CD4-positive, CD25-positive, alpha-beta regulatory T cell (primary cell): ENCODE measurements at regions not wholly inside any gene's neighbourhood (a gene's known extent, or its start where the extent isn't known, plus 50 kb on each side); places are given as distances from the start of the nearest gene placed in this dataset.
"Not testable (repeated sequence)": the region's sequence is repeated elsewhere in the genome, so short reads cannot be mapped to it uniquely, and the experiment has no call there.

Experiments used
- ATAC-seq, 2 donors: fragments of 150-1000 bp; cut with Tn5 transposase; one replicate each; pipeline ENCODE4 v1.10.0; 2021; ENCODE audit warnings: low read depth in 2 of 2, moderate number of reproducible peaks in 2 of 2, moderate library complexity in 1 of 2
- DNase-seq, 3 donors: peaks; one replicate each; pipeline versions ENCODE4 v3.0.0 to v3.0.0-alpha.2; 2012 to 2022; ENCODE audit warnings: mixed read lengths in 1 of 3
- H3K27ac ChIP-seq: one replicate; pipeline ENCODE4 v1.7.0; 2013; ENCODE audit warnings: mild to moderate bottlenecking, low read length; ENCODE audit not compliant: insufficient read depth, poor library complexity, severe bottlenecking
- H3K27me3 ChIP-seq: one replicate; pipeline ENCODE4 v1.7.0; 2013; ENCODE audit warnings: low read length; ENCODE audit not compliant: control insufficient read depth, insufficient read depth
- H3K36me3 ChIP-seq: one replicate; pipeline ENCODE4 v1.7.0; 2013; ENCODE audit warnings: mild to moderate bottlenecking, low read length, moderate library complexity; ENCODE audit not compliant: control insufficient read depth, insufficient read depth
- H3K4me1 ChIP-seq: 2 replicates; pipeline ENCODE4 v1.7.0; 2013; ENCODE audit warnings: mild to moderate bottlenecking, low read length; ENCODE audit not compliant: insufficient read depth, control insufficient read depth, poor library complexity, severe bottlenecking
- H3K4me3 ChIP-seq: one replicate; pipeline ENCODE4 v1.7.0; 2013; ENCODE audit warnings: low read depth, mild to moderate bottlenecking, low read length, moderate library complexity
- H3K9me3 ChIP-seq, 2 experiments: 1 replicate in 1 of 2; 2 replicates in 1 of 2; pipeline ENCODE4 v1.7.0; 2013; ENCODE audit warnings: low read length in 2 of 2, mild to moderate bottlenecking in 1 of 2, moderate library complexity in 1 of 2; ENCODE audit not compliant: control insufficient read depth in 2 of 2
- H3K27ac Mint-ChIP-seq, 3 donors: one replicate each; pipeline ENCODE4 v1.8.0; 2020 to 2022; ENCODE audit warnings: mild to moderate bottlenecking in 3 of 3, mixed read lengths in 3 of 3, moderate library complexity in 2 of 3
- H3K27me3 Mint-ChIP-seq: one replicate; pipeline ENCODE4 v1.8.0; 2022; ENCODE audit warnings: mild to moderate bottlenecking, mixed read lengths
- H3K36me3 Mint-ChIP-seq: one replicate; pipeline ENCODE4 v1.8.0; 2020; ENCODE audit warnings: mixed read lengths
- H3K4me1 Mint-ChIP-seq, 4 donors: one replicate each; pipeline ENCODE4 v1.8.0; 2020 to 2022; ENCODE audit warnings: mixed read lengths in 4 of 4, mild to moderate bottlenecking in 1 of 4
- H3K4me3 Mint-ChIP-seq, 4 donors: one replicate each; pipeline ENCODE4 v1.8.0; 2020 to 2022; ENCODE audit warnings: mild to moderate bottlenecking in 4 of 4, mixed read lengths in 4 of 4, moderate library complexity in 3 of 4
- H3K9me3 Mint-ChIP-seq, 7 donors: one replicate each; pipeline ENCODE4 v1.8.0; 2020 to 2022; ENCODE audit warnings: mixed read lengths in 7 of 7, mild to moderate bottlenecking in 3 of 7, moderate library complexity in 2 of 7

- Mint-ChIP-seq H3K4me1 (peaks cover 0 to 4% (median 0%) of the 10 kb centered on the region in 4 donors), H3K4me3 (no peak overlapping the region), H3K27ac (no peak overlapping the region), H3K36me3 (no peaks in the 10 kb centered on the region), H3K9me3 (peaks cover 2 to 25% (median 14%) of the 10 kb centered on the region in 7 donors), H3K27me3 (no peaks in the 10 kb centered on the region)
- H3K4me1 ChIP-seq: no peaks in the 10 kb centered on the region
- no peak overlapping the region for H3K4me3 ChIP-seq
- H3K36me3 ChIP-seq: no peaks in the 10 kb centered on the region
- no peak overlapping the region for H3K27ac ChIP-seq
- H3K27me3 ChIP-seq: no peaks in the 10 kb centered on the region
- peaks cover 4% of the 10 kb centered on the region in 2 experiments for H3K9me3 ChIP-seq
- ATAC-seq (no peak), DNase-seq (no peak)
Observed at GRCh38 chr3:20930034-20930433, 744.0 kb upstream of the SGO1 start.

- Histone ChIP-seq H3K27ac (no peak overlapping the region), H3K9me3 (peaks cover 7 to 8% of the 10 kb centered on the region in 2 experiments), H3K27me3 (no peaks in the 10 kb centered on the region), H3K4me1 (no peaks in the 10 kb centered on the region), H3K4me3 (no peak overlapping the region), H3K36me3 (no peaks in the 10 kb centered on the region)
- Mint-ChIP-seq H3K27ac (no peak overlapping the region), H3K4me3 (no peak overlapping the region), H3K36me3 (no peaks in the 10 kb centered on the region), H3K9me3 (peaks cover 0 to 41% (median 16%) of the 10 kb centered on the region in 7 donors), H3K4me1 (no peaks in the 10 kb centered on the region), H3K27me3 (no peaks in the 10 kb centered on the region)
- ATAC-seq (no peak), DNase-seq (no peak)
Observed at GRCh38 chr3:20924646-20925385, 738.8 kb upstream of the SGO1 start.

- peaks cover 4 to 62% (median 25%) of the 10 kb centered on the region in 7 donors for H3K9me3 Mint-ChIP-seq
- H3K27me3 Mint-ChIP-seq, H3K4me1 Mint-ChIP-seq: not testable (repeated sequence)
Observed at GRCh38 chr3:20921112-20921511, 735.1 kb upstream of the SGO1 start.

GRCh38 chr3:20916951-20917606 lies 731.1 kb upstream of the SGO1 start:
- ATAC-seq: no peak
- DNase-seq: no peak

More at GRCh38 chr3:20921112-20921511, 735.1 kb upstream of the SGO1 start:
- DNase-seq, H3K27ac Mint-ChIP-seq, ATAC-seq, H3K36me3 ChIP-seq, H3K4me3 Mint-ChIP-seq, H3K4me1 ChIP-seq, H3K36me3 Mint-ChIP-seq, H3K27me3 ChIP-seq, H3K27ac ChIP-seq, H3K4me3 ChIP-seq: not testable (repeated sequence)
- peaks cover 11 to 34% of the 10 kb centered on the region in 2 experiments for H3K9me3 ChIP-seq

GRCh38 chr3:20914310-20914709 lies 728.3 kb upstream of the SGO1 start:
- no peaks in the 10 kb centered on the region for H3K27me3 ChIP-seq
- H3K4me3 Mint-ChIP-seq: no peak overlapping the region
- no peaks in the 10 kb centered on the region for H3K4me1 Mint-ChIP-seq
- H3K9me3 ChIP-seq: peaks cover 2 to 33% of the 10 kb centered on the region in 2 experiments
- no peaks in the 10 kb centered on the region for H3K27me3 Mint-ChIP-seq
- H3K4me3 ChIP-seq: no peak overlapping the region
- H3K4me1 ChIP-seq: no peaks in the 10 kb centered on the region
- H3K27ac ChIP-seq: no peak overlapping the region
- DNase-seq: no peak
- no peak overlapping the region for H3K27ac Mint-ChIP-seq
- no peak for ATAC-seq
- peaks cover 2 to 30% (median 14%) of the 10 kb centered on the region in 7 donors for H3K9me3 Mint-ChIP-seq
- H3K36me3 ChIP-seq: no peaks in the 10 kb centered on the region
- H3K36me3 Mint-ChIP-seq: no peaks in the 10 kb centered on the region

More at GRCh38 chr3:20916951-20917606, 731.1 kb upstream of the SGO1 start:
- Mint-ChIP-seq H3K27me3 (no peaks in the 10 kb centered on the region), H3K4me3 (no peak overlapping the region), H3K36me3 (no peaks in the 10 kb centered on the region), H3K4me1 (no peaks in the 10 kb centered on the region), H3K27ac (no peak overlapping the region), H3K9me3 (peaks cover 4 to 37% (median 23%) of the 10 kb centered on the region in 7 donors)
- Histone ChIP-seq H3K4me1 (no peaks in the 10 kb centered on the region), H3K36me3 (no peaks in the 10 kb centered on the region), H3K27me3 (no peaks in the 10 kb centered on the region), H3K4me3 (no peak overlapping the region), H3K9me3 (peaks cover 7 to 37% of the 10 kb centered on the region in 2 experiments), H3K27ac (no peak overlapping the region)

- no peaks in the 10 kb centered on the region for H3K27me3 ChIP-seq
- Mint-ChIP-seq H3K9me3 (peaks cover 2 to 17% (median 16%) of the 10 kb centered on the region in 7 donors), H3K27ac (no peak overlapping the region), H3K4me1 (no peaks in the 10 kb centered on the region), H3K4me3 (no peak overlapping the region), H3K27me3 (no peaks in the 10 kb centered on the region), H3K36me3 (no peaks in the 10 kb centered on the region)
- no peak overlapping the region for H3K4me3 ChIP-seq
- no peak overlapping the region for H3K27ac ChIP-seq
- no peaks in the 10 kb centered on the region for H3K36me3 ChIP-seq
- no peaks in the 10 kb centered on the region for H3K4me1 ChIP-seq
- DNase-seq (no peak), ATAC-seq (no peak)
- H3K9me3 ChIP-seq: peaks cover 2 to 17% of the 10 kb centered on the region in 2 experiments
Observed at GRCh38 chr3:20912406-20912805, 726.4 kb upstream of the SGO1 start.

- H3K36me3 Mint-ChIP-seq: no peaks in the 10 kb centered on the region
Observed at GRCh38 chr3:20909511-20909910, 723.5 kb upstream of the SGO1 start.

More at GRCh38 chr3:20909511-20909910, 723.5 kb upstream of the SGO1 start:
- no peak for ATAC-seq
- DNase-seq: no peak
- no peak overlapping the region for H3K27ac ChIP-seq
- Mint-ChIP-seq H3K4me1 (no peaks in the 10 kb centered on the region), H3K4me3 (no peak overlapping the region), H3K27me3 (no peaks in the 10 kb centered on the region), H3K9me3 (peaks cover 3 to 17% (median 9%) of the 10 kb centered on the region in 7 donors), H3K27ac (no peak overlapping the region)
- peaks cover 0 to 6% of the 10 kb centered on the region in 2 experiments for H3K9me3 ChIP-seq
- no peaks in the 10 kb centered on the region for H3K36me3 ChIP-seq
- no peaks in the 10 kb centered on the region for H3K4me1 ChIP-seq
- H3K4me3 ChIP-seq: no peak overlapping the region
- no peaks in the 10 kb centered on the region for H3K27me3 ChIP-seq
